NAMALWA (cell line): ENCODE measurements at regions not wholly inside any gene's neighbourhood (a gene's known extent, or its start where the extent isn't known, plus 50 kb on each side); places are given as distances from the start of the nearest gene placed in this dataset.

Experiments used
- DNase-seq: peaks from one replicate; pipeline ENCODE4 v3.0.0-alpha.2; 2015; ENCODE audit warnings: low spot score

DNA sequence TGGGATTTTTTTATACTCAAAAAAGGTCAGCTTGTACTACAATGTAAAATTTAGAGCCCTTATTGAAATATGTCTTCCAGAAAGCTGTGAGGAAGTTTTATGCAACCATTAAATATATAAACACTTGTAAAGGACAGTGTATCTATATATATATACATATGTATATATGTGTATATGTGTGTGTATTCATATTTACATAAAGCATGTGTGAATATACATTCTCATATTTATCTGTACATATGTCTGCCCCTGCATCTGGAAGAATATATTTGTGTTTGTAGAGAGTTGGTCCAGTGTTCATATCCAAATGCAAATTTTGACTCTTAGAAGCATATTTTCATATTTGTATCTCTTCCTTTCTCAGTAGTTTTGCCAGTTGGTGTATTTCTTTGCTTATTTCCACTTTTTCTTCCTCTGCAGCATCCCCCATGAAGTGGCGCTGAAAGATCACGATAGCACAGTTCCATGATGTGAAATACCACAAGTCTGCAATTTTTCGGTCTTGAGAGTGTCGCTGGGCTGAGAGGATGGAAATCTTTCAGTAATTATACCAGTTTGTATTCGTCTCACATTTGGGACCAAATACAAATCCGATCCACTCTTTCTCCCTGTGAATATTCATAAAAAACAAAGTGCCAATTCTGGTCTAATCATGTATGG, 311.7 kb upstream of the DPH6 start:
- DNase-seq, result no peak

DNA sequence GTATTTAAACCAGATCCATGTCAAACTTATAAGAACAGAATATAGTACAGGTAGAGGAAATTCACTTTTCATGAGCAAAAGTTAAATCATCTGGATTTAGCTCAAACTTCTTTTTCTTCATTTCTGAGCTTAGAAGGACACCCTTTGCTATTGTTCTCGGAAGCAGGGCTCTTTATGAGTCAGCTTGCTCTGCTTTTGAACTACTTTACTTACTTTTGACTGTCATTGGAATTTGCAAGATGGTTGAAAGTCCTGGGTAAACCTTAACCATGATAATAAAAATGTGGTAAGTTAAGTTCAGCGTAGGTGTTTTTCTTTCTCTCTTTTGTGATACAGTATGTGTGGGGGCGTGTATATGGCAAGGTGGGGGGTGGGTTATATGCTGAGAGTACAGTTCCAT, 312.7 kb upstream of the DPH6 start:
- DNase-seq, result no peak

DNA sequence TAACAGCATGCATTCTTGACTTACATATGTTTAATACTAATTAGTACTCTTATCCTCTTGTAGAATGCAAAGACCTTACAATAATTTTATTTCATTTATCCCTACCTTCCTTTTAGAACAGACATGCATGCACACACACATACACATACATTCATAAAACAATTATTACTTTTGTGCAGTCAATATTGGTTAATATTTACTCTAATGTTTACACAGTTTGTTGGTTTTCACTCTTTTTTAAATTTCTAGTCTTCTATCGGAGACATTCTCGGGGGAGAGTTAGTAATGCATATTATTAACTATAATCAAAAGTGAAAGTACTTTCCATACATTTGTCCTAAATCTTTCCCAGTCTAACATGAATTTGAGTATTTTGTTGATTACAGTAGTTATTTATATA, 317.7 kb upstream of the DPH6 start:
- no peak for DNase-seq

DNA sequence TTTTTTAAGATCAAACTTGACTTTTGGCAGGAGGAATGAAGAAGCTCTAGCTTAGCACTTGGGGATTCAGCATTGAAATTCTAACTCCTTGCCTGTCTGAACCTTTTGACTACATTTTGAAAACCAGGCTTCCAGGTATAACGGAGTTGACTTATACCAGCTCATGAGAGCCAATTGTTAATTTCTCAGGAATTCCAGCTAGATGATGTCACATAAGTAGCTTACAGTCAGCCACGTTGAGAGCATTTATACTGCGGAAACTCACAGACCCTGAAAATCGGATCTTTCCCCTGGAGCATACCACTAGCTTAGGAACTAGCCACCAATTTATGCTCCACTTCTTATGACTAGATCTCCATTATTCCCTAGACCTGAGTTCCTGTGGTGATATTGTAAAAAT, 321.4 kb upstream of the DPH6 start:
- DNase-seq, result no peak

DNA sequence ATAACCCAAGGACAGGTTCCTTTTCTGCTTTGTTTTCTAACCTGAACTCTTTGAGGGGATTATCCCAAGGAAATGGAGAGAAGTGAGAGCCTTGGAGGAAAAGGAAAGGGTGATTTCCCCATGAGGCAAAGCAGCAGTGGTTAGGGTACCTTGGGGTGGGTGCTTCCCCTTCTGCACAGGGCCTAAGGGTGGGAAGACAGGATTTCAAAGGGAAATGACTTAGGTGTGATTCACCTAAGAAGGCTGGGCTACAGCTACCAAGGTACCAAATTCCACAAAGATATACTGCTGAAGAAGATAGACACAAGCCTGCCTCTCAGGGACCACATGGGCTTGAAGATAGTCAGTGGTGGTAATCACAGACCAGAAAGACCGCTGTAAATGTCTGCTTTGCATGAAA, 325.3 kb upstream of the DPH6 start:
- no peak for DNase-seq

DNA sequence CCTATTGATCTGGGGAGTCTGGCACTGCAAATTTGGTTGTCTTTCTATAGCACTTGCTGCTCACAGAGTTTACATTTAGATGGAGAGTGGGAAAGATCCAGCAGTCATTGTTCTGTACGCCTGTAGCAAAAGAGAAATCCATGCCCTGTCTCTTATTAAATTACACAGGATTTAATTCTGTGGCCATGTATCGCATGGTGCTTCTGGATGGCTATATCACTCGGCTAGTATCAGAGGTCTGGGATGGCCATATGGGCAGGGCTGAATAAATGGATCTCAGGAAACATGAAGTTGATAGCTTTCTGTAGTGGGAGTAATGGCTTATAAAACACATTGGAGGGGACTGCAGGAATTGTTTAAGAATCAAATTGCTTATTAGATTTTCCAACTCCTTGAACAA, 325.8 kb upstream of the DPH6 start:
- no peak for DNase-seq

DNA sequence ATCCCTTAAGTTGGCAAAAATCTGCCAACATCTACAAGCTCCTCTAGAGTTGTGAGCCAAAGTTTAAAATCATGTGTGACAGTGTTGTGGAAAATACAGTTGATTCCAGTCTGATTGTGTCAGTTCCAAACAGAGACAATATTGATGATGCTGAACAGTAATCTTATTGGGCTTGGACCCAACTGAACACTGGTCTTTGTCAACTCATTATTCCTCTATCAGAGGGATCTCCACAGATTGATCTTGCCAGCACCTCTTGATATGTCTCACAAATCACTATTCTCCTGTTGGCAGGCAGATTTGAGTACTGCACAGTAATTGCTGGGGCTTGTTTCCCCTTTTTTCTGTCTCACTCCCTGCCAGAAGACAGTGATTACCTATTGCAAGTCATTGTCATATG, 326.6 kb upstream of the DPH6 start:
- no peak for DNase-seq

DNA sequence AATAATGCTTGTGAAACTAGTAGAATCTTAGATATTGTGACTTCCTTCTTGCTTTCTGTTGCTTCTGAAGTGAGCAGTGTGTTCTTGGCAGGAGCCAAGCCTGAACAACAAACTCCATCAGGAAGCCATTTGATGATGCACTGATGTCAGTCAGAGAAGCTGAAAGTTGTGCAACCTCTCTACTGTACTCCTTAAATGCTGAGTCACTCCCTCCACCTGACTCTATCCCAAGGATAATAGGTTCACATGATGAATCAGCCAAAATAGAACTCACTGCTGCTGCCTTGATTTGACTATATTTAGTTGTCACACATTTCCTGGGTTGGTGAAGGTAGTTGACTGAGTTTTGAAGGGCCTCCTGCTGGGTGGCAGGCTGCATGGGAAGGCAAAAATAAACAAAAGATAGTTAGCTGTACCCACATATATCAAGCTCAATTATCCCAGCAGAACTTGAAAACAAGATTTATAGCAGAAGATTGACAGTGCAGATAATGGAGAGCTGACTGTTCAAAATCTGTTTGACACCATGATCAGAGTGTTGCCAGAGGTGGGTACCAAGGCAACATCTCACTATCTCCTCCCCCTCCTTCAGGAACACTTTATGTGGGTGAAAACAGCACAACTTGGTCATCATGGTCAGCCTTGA, 328.4 kb upstream of the DPH6 start:
- DNase-seq, result no peak

DNA sequence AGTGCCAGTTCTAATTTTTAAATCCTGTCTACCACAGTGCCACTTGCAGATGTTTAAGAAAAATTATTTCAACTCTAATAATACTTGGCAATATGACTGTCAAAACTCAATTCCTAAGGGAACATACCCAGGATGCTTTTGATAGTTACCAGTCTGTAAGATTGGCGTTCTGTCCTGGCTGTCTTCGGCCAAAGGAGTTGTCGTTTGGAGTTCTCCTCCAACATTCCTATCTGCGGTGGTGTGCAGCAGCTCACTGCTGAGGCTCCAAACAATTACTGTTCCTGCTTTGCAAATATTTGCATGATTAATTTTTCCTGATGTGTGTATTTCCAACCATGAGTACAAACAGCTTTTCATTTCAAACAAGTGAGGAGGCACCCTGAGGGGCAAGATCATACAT, 330.8 kb upstream of the DPH6 start:
- no peak for DNase-seq

DNA sequence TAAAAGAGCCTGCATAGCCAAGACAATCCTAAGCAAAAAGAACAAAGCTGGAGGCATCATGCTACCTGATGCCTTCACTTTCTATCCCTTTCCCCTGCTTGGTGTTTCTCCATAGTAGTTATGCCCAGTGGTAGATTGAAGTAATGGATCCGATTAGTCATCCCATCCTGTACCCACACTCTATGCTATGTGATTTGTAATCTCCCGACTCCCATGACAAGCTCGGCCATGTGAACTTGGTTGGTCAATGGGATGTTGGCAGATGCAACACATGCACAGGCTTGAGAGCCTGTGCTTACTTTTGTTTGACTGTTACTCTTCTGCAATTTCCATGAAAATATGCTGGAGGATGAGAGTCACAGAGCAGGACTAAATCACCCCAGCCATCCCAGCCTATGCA, 334.9 kb upstream of the DPH6 start:
- no peak for DNase-seq

DNA sequence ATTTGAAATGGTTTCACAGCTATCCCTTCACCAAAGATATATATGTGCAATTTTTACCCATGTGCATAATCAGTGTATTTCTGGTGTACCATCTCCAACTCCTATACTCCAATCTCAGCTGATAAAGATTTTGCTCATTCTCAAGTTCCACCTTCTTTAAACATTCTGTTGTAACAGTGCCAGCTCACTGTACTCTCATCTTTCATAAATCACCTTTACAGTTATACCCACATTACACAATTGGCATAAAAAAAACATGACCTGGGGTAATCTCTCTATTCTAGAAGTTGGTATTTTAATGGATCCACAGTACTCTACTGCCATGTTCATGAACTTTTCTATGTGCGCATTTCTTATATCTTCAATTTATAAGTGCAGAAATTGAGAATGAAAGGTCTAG, 339.9 kb upstream of the DPH6 start:
- no peak for DNase-seq

DNA sequence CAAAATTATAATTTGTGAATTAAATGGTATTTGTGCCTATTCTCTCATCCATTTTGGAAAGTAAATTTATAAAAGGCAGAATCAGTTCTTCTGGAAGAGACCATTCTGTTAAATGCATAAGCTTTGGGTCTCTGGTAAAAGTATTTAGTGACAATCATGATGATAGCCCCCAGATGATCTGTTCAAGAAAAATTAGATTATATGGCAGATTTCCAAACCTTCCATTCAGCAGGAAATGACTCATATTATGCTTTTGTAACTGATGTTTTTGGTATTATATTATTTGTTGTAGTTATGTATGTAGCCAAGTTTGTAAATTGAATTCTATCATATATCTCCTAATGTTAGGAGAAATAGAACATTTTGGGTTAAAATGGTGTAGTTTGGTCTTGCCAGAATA, 340.8 kb upstream of the DPH6 start:
- DNase-seq, result no peak

DNA sequence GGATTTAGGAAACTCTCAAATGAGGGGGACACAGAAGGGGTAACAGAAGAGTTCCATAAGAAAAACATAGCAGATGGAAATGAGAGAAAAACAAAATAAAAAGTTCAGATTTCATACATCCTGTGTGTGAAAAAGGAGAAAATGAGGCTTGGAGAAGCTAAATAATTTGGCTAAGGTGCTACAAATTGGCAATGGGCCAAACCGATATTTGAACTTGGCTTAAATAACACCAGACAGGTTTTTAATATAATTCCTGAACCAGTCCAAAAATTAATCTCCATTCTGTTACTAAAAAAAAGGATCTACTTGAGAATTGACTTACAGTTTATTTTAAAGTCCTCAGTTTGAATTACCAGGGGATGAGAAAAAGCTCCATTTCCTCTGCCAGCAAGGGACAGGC, 342.9 kb upstream of the DPH6 start:
- DNase-seq, result no peak

DNA sequence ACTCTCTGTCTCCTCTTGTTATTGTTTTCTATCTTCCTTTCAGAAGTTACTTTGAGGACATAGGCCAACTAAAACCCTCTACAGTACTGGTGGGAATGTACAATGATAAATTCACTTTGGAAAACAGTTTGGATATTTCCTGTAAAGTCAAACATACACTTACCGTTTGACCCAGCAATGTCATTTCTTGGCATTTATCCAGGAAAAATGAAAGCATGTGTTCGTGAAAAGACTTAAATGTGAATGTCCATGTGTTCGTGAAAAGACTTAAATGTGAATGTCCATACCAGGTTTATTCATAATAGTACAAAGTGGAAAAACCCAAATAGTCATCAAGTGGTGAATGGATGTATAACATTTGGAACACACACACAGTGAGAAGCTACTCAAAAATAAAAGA, 361.5 kb upstream of the DPH6 start:
- DNase-seq, result no peak

DNA sequence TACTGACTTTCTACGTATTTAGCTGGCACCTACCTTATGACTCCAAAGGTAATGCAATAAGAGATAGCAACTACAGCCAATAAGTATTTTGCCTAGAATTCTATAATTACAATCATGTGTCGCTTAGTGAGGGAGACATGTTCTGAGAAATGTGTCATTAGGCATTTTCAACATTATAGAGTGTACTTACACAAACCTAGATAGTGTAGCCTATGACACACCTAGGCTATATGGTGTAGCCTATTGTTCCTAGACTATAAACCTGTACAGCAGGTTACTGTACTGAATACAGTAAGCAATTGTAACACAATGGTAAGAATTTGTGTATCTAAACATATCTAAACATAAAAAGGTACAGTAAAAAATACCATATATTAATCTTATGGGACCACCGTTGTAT, 363.4 kb upstream of the DPH6 start:
- no peak for DNase-seq

DNA sequence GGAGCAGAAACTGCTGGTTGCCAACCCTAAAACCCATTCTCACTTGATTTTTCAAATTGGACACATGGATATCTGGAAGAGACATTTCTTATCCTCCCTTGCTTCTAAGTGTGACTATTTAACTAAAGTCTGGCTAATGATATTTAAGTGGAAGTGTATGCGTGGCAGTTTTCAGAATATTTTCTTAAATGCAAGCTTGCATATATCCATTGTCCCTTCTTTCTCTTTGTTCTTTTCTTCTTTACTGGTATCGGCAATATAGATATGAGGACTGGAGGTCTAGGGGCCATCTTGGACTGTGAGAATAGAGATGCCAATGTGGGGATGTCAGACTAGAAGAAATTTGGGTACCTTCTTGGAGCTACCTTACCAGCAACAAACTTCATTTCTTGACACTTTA, 364.3 kb upstream of the DPH6 start:
- DNase-seq, result no peak

DNA sequence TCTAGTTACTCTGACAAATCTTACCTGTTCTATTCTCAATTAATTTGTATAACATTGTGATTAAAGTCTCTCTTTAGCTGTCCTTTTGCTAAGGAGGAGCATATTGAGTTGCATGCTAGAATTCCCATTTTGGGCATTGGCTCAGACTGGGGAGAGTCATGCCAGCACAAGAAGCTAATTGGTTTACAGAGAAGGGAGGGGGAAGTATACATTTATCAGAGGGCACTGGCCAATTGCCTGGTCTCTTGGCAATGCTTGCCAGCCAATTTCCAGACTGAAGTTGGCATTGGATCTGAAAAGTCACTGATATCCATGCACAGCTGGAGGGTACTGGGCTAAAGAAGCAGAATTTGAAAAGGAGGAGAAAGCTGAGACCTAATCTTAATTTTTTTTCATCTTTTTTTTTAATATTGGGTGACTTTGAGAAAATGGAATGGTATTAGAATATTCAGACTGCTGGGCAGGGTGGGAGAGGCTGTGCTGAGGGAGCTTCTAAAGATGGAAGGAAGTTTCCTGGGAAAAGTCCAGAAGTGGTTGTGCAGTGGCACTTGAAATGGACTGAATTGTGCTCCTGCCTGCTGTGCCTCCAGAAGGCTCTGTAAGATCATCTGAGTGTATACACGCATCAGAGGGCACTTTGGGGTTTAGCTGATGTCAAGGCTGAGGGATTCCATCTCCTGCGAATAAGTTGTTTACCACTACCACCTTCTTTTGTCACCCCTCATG, 365.2 kb upstream of the DPH6 start:
- no peak for DNase-seq

DNA sequence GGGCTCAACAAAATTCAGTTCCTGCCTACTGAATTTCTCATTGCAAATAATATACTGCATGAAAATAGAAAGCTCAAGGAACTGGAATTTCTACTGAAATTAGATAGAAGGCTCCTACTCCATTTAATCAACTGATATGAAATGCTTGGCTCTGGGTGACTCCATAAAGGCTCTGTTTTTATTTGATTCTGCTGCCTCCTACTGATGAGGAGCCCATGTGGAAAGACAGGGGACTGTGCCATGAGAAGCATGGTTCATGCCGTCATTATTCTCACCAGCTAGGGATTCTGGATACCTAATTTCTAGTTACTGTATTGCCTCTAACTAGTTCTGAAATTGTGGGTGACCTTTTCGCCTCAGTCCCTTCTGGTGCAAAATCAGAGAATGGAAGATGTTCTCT, 366.2 kb upstream of the DPH6 start:
- DNase-seq, result no peak

DNA sequence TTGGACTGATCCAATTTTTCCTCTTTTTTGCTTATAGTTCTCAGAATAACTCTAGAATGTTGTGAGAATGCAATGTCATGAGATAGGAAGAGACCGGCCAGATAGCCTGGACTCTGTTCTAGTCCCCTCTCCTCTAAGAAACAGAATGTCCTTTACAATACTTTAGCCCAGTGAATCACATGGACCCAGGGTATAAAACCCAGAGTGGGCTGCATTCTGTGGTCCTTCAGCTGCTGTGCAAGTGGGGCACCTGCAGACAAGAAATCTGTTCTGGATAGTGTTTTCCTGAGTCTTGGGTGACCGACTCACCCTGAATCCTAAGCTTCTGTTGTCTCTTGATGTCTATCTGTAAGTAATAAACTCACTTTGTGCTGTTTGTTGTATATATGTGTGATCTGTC, 368.6 kb upstream of the DPH6 start:
- no peak for DNase-seq

DNA sequence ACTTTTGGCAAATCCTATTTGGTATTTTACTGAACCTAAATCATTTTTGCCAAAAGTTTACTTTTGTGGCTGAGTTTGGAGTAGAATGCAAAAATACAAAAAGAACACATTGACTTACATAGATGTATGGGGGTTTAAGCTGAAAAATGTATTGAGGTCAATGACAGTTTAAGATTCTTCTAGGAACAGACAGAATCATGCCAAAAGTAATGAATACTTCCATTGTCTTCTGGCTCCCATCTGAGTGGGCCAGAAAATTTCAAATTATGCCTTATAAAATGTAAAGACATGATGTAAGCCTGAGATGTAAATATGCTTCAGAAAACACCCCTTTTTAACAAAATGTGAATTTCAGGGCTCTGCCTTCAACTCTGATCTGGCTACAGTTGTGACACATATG, 375.1 kb upstream of the DPH6 start:
- DNase-seq, result no peak

DNA sequence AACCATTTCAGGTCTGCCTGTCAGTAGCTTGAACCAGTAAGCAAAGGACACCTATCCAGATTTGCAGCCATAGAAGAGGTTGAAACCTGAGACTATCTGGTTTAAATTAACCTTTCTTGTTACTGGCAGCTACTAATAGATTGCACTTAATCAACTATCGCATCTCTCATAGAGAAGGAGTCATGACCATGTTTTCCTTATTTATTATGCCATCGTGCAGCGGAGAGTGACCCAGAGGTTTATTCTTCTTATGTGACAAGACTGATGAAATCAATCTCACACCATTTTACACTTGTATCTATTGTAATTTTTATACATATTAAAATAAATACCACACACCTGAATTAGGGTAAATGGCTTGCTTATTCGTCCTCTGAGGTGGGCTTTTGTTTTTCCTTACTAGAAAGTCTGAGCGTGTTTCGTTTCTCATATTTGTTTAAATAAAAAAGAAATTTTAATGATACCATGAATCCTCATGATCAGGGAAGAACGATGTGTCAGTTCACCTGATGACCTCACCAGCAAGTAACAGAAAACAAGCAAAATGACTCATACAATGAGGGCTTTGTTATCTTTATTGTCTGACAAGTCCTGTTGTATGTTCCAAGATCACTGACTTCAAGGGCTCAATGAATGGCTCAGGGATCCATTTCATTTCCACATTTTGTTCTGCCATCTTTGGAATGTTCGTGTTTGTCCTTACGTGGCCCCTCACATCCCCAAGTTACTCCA, 379.5 kb upstream of the DPH6 start:
- DNase-seq, result no peak

DNA sequence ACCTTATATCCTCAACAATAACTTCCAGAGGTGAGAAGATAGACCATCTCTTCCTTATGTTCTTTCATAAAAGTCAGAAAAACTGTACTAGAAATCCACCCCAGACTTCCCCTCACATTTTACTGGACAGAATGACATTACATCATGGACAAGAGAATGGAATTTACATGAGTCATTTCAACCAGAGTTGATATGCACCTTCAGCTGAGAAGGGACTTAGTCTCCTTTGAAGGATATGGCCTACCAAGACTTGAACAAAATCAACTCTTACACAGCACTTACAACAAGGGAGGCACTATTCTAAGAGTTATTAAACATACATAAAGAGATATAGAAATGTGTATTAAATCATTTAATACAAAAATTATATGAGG, 380.0 kb upstream of the DPH6 start:
- DNase-seq, result no peak

DNA sequence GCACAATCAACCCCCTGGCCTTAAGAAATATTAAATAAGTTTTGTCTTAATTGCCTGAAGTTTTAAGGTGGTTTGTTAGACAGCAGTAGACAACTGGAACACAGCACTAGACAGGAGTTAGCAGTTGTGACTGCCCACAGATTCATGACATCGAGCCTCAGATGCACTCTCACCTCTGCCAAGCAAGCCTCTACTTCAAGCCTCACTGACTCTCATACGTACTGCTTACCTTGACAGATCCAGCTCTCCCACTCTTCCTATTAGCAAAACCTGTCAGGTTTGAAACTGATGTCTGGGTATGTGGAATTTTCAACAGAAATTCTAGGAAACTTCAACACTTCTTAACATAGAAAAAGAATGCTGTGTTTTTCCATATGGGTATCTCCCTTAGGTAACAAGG, 382.9 kb upstream of the DPH6 start:
- no peak for DNase-seq
